ENCODE measurements at regions not wholly inside any gene's neighbourhood (a gene's known extent, or its start where the extent isn't known, plus 50 kb on each side); places are given as distances from the start of the nearest gene placed in this dataset.
"Not testable (repeated sequence)": the region's sequence is repeated elsewhere in the genome, so short reads cannot be mapped to it uniquely, and the experiment has no call there.

DNA sequence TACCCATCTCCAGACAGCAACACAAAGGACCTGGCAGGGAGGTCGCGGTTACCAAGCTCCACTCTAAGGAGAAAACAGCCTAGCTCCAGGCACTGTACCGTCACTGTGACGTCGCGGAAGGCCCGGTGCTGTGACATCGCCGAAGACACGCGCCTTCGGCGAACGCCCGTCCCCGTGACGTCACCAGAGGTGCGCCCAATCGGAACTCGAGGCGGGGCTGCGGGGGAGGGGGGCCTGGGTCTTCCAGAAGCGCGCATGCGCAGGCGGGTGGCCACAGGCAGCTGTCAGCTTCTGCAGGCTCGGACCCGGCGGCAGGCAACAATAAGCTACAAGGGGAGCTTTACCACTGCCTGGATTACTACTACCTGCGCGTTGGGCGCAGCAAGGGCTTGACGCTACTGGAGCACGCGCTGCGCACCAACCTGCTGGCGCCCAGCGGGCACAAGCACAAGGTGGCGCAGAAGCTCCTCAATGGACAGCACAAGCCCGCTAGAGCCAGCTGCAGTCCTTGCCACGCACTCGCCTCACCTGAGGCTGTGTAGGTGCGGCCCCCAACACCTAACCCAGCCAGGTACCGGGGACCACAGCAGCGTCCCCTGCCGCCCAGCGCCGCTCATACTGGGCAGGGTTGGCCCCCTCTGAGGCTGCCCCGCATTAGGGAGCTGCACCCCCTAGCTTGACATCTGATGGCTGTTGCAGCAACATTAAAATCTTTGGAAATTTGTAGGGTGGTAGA is 208.4 kb downstream of the TPST1 start:
- DNase-seq (ENCODE audit: low read depth), result no peak

DNA sequence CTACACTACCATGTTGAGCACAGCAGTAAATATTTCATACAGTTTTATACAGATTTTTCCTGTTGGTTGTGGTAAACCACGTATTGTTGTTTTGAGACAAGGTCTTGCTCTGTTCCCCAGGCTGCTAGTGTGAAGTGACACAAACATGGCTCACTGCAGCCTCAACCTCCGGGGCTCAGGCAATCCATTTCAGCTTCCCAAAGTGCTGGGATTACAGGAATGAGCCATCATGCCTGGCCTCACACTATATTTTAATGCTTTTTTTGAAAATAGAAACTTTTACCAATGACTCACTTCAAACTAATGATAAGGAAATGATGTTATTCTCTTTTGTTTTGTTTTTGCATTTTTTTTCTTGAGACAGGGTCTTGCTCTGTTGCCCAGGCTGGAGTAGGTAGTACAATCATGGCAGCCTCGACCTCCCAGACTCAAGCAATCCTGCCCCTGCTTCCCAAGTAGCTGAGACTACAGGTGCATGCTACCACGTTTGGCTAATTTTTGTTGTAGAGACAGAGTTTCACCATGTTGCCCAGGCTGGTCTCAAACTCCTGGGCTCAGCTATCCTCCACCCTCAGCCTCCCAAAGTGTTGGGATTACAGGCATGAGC is 210.6 kb downstream of the TPST1 start:
- DNase-seq (ENCODE audit: low read depth), result no peak

DNA sequence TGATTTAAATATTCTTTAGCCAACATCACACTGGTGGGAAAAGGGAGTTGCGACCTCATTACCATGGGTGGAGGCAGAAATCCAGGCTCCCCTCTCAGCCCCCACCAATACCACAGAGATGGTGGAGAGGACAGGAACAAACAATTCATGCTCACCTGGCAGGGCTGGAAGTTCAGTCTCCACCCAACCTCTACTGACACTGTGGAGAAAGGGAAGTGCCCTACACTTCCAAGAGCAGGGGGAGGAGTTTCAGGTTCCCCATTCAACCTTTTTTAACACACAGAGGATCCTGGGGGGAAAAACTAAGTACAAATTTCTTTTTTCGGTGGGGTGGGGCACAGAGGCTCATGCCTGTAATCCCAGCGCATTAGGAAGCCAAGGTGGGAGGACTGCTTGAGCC is 210.1 kb upstream of the KCTD7 start:
- DNase-seq (ENCODE audit: low read depth), result no peak

DNA sequence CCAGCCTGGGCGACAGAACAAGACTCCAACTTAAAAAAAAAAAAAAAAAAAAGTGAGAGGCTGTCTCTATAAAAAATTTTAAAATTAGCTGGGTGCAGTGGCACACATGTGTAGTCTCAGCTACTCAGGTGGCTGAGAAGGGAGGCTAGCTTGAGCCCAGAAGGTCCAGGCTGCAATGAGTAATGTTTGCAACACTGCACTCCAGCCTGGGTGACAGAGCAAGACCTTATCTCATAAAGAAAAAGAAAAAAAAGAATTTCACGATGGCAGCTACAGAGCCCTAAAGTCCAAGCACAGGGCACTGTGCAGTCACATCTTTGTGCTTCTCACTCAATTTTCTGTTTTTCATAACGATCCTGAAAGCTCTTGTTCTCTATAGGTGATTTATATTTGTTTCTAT is 209.5 kb upstream of the KCTD7 start:
- DNase-seq (ENCODE audit: low read depth), result no peak

DNA sequence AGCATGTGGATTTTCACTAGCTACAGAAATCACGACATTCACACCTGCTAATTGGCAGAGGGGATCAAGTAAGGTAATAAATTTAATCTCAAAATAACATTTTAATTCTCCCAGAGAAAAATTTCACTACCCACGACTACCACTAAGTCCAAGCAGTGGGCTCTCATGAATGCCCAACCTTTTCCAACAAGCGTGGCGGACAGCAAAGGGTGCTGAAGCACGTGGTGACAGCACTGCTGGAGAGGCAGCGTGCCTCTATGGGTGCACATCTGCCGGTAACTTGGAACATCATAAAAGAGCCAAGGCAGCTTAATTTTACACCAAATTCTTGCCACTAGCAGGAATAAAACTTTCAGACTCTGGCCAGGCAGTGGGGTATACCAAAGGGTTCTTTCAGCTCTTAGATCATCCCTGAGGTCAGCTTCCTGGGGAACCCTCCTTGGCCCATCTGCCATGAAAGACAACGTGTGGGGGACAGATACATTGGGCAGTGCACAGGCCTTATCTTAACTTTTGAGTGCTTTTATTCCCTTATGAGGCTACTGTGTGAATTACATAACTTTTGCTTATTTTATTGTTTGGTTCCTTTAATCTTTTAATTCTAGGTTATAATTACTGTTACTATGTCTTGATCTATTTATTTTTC is 206.7 kb upstream of the KCTD7 start:
- DNase-seq (ENCODE audit: low read depth), result no peak

DNA sequence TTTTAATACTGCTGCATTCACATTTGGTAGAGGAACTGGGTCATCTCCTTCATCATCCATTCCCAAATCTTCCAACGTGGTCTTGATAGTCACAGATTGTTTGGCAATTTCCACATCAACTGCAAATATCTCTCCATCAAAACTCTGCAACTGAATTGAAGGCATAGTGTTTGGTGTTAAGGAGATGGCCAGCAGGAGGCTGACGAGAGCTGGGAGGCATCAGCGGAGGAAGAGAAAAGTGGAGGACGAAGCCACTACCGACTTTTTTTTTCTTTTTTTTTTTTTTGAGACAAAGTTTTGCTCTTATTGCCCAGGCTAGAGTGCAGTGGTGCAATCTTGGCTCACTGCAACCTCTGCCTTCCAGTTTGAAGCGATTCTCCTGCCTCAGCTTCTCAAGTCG is 205.0 kb upstream of the KCTD7 start:
- no peak for DNase-seq (ENCODE audit: low read depth)

DNA sequence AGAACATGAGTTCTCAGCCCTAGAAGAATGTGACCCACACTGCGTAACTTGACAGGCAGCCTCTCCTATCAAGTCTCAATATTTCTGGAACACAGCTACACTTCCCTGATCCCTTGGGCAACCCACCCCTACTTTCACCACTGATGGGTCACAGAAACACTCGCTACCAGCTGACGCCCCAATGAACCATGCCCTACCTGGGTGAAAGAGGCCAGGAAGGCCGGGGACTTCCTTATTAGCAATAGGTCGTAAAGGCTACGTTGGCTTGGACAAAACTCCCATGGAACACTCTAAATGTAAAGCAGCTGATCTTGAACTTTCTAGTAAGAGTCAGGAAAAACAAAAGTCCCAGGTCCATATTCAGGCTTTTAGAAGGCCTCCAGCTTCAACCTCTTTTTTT is 202.3 kb upstream of the KCTD7 start:
- no peak for DNase-seq (ENCODE audit: low read depth)

DNA sequence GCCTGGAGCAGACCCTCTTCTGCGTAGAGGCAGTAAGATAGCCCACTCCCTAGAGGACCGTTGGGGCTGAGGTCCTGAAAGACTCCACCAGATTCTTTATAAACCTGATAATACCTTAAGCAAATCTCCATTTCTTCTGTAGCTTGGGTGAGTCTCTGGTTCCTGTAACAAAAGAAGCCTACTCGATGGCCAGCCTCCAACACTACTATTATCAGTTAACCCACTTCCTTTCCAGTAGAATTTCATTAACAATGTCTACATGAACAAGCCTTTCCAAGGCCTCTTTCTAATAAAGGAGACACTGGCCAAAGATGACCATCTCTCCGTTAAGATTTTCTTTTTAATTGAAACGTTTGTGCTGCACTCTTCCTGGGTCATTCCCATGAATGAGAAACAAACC is 201.7 kb upstream of the KCTD7 start:
- no peak for DNase-seq (ENCODE audit: low read depth)

DNA sequence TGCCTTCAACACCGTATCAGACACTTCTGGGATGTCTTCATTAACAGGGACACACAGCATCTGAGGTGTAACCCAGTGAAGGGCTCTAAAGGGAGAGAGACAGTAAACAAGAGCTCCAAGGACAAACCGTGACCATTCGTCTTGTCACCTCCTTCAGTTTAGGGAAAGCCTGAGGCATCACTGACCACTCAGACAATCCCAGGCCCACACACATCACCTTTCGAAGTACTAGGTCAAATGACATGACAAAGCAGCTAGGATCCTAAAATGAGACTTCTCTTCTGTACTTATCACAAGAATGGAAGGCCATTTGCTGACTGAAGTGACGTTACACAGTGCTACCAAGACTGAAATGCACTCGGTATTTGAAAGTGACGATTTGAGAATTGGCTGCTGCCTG is 200.7 kb upstream of the KCTD7 start:
- DNase-seq (ENCODE audit: low read depth), result no peak

DNA sequence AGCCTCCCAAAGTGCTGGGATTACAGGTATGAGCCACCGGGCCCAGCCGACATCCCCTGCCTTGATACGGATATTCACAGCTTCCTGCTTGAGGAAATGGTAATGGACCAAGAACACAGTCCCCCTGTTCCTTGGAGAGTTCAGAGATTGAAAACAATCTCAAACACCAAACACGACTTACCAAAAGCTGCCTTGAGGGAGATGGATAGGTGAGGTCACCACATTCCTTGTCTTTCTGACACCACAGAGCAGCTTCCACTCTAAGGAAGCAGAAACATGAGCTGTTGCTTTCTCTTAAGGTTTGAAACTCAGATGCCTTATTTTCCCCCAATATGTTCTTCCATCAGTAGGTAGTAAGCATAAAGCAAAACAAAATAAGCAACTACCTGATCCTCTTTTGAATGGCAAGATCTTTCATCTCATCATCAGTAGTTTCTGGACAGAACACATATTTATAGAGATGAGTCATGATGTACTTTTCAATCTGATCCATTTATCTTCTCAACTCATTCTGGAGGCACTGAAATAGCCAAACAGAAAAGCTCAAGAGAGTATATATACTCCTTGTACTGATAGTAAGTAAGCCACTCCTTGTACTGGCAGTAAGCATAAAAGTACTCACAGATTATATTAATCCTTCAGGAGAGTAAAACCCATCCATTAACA is 199.1 kb upstream of the KCTD7 start:
- DNase-seq (ENCODE audit: low read depth), result no peak

DNA sequence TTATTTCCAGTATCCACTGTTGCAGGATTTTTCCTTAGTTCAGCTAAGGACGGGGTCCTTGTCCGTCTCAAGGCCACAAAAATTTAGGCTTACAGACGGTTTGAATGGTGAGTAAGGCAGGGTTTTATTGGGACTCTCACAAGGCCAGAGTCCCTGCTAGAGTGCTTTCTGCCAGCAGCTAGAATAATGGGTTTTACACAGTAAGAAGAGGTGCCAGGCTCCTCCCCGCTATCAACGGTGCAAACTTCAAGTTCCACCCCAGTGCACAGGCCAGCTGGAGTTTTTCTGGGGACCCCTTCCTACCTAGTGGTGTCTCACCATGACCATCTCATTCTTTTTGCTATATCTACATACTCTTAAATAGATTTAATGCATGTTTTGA is 198.5 kb upstream of the KCTD7 start:
- no peak for DNase-seq (ENCODE audit: low read depth)

DNA sequence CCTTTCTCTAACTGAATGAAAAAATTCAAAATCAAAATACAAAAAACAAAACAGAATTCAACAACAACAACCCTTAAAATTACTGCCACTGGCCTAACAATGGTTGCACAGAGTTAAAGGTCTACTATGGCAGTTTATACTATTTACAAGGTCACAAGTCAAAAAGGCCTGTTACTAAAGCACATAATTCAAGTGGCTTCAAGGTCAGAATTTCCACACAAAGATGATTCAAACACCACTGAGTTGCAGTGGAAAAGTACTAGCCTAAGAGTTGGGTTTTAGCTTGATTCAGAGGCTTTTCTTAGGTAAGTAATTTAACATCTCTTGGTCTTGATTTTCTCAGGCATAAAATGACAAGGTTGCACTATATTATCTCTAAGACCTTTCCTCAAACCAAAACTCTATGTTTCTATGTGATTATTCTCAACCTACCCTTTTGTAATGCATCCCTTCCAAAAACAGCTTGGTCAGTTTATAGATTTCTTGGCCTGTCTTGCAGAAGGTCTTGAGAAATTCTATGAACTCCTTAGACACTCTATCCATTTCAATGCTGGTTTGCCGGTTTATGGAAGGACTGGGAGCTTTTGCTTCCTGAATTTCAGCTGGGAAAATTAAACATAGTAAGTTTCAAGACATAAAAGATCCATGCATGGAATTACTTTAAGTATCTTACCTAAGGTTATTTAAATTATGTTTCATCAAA is 189.8 kb upstream of the KCTD7 start:
- DNase-seq (ENCODE audit: low read depth), result not testable (repeated sequence)

DNA sequence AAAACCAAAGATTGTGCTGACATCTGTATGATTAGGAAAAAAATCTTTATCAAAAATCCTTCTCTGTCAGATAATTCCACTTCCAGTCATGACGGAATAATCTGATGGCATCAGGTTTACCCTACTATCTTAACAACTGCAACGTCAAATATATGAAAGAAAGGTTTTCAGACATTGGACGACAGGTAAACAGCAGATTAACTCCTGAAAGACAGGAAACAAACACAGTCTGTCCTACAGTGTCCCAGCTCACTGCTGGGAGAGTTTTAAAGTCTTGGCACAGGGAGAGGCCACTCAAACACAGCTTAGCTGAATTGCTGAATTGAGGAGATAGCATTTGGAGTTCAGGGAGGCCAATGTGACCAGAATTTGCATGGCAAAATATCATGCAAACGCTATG is 186.3 kb upstream of the KCTD7 start:
- no peak for DNase-seq (ENCODE audit: low read depth)

DNA sequence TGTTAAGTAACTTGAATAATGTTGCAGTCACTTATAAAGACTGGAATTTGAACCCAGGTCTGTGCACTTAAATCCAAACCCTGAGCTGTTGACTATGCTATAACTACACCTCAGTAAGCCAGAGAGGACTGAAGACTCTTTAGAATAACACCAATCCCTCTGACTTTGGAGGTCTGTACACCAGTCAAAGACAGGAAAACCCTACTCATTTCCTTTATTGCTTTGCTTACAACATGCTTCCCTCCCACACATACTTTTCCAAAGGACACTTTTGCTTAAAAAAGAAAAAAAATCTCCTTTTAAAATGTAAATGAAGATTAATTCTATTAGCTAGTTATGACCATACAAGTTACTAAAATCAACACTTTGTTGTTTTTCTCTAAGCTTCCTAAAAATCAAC is 184.7 kb upstream of the KCTD7 start:
- DNase-seq (ENCODE audit: low read depth), result no peak

DNA sequence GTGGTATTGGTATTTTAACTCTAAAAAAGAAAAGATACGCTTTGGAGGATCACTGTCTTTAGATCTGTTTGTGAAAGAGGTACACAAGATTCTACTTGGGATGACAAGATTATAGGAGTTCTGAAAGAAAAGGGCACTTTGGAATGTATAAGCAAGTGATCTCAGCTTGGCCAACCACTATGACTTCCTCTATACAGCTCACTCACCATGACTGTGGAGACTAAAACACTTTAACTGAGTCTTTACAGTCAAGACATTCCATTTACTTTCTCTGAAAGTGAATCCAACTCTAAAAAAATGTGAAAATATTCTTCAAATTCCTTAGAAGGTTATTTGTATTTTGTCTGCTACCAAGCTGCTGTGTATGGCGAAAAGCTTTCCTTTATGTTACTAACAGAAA is 181.7 kb upstream of the KCTD7 start:
- not testable (repeated sequence) for DNase-seq (ENCODE audit: low read depth)

DNA sequence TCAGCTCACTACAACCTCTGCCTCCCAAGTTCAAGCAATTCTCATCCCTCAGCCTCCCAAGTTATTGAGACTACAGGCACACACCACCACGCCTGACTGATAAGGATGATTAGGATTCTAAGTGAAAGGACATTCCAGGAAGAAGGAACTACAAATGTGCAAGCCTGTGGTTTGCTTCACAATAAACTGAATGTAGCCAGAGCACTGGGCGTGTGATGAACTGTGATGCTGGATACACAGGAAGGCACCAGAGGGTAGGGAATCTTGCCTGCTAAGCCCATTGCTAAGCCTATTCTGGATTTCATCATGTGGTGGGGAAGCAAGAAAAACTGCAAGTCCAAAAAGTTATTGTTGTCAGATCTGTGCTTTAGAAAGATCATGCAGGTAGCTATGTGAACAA is 177.9 kb upstream of the KCTD7 start:
- not testable (repeated sequence) for DNase-seq (ENCODE audit: low read depth)

DNA sequence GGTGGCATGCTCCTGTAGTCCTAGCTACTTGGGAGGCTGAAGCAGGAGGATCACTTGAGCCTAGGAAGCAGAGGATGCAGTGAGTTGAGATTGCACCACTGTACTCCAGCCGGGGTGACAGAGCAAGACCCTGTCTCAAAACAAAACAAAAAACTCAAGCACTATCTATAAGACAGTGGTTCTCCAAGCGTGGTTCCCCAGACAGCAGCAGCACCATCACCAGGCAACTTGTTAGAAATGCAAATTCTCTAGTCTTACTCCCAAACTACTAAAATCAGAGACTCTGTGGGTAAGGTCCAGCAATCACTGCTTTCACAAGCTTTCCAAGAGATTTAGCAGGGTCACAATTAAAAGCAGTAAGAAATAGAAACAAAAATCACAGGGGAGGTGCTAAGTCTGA is 177.0 kb upstream of the KCTD7 start:
- DNase-seq (ENCODE audit: low read depth), result not testable (repeated sequence)

DNA sequence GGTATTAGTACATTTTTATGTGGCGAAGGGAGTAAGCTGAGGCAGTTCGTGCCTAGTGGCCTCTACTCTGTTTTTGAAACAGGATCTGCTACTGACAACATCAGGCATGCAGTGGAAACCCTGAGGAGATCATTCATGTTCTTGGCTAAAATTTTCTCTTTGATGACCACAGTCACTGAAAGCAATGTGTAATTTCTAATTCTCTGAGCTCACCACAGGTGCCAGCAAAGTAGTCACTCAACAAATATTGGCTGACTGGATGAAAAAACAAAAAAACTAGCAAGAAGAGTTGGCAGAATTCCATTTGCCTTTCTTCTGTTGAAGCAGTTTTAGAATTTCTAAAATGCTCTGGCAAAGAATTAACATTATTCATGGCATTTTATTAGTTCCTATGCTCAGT is 176.5 kb upstream of the KCTD7 start:
- DNase-seq (ENCODE audit: low read depth), result no peak

DNA sequence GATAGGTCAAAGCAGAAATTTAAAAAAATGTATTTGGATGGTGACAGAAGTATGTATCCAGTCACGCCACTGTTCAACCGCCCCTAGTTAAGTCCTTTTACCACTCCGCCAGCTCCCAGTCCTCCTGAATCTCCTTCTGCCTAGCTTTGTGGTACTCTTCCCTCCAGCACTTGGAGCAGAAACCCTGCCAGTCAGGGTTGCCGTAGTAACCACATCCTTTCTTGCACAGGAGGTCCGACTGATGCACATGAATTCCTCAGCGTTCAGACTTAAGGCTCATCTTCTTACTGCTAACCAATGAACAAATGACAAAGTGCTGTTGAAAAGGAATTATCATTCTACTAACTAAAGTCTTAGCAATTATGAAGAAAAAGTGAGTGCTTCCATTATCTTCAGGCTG is 175.3 kb upstream of the KCTD7 start:
- no peak for DNase-seq (ENCODE audit: low read depth)

DNA sequence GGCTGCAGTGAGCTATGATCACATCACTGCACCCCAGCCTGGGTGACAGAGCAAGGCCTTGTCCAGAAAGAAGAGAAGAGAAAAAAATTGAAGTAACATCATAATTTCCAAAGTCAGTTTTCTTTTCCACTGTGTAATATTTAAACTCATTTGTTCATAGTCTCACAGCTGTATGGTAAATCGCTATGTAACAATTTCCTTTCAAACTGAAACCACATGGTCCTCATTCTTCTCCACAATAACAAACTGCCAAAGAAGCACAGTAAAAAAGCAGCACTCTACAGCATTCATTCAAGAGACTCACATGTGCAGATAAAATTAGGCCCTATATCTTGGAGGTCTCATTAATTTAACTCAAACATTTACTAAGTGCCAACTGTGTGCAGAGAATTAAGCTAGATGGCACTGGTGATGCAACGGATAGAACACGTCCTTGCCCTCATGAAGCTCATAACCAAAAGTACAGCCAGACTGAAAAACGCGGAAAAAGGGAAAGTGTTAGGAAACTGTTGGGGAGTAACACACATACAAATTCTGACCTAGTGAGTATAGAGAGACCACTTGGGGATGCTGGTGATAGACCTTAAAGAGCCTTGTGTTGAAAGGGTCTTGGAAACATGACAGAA is 174.0 kb upstream of the KCTD7 start:
- no peak for DNase-seq (ENCODE audit: low read depth)

DNA sequence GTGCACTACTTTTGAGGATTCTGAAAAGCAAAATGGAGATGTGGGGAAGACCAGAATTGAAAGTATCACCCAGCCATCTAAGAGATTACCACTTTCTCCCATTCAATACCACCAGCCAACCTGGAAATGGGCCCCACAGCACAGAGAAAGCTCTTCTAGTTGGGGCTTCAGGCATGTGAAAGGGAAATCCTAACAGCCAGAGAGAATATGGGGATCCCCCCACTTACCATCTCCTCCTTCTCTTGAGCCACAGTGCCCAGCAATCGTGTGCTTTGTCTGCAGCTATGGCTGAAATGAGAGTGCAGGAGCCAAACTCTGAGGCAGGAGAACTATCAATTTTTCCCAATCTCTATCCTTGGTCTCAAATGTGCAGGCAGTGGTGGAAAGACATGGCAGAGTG is 173.2 kb upstream of the KCTD7 start:
- DNase-seq (ENCODE audit: low read depth), result not testable (repeated sequence)

DNA sequence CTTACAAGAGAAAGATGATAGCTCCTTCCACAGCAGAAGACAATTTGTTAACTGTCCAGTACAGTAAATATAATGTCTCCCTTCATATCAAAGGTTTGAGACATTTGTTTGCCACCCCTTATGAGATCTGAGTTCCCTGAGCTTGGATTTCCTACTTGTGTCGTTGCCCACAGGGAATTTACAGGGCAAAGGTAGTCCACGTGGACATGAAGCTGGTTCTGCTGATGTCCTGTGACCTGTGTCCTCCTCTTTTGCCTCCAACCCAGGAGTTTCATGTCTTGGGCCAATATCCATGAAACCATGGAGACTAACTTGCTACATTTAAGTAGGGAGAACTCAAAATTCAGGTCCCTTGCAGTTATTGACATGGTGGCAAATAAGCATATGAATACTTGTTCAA is 172.2 kb upstream of the KCTD7 start:
- DNase-seq (ENCODE audit: low read depth), result not testable (repeated sequence)

Data from HS-27A (cell line).